ENCODE measurements at regions not wholly inside any gene's neighbourhood (a gene's known extent, or its start where the extent isn't known, plus 50 kb on each side); places are given as distances from the start of the nearest gene placed in this dataset.

DNA sequence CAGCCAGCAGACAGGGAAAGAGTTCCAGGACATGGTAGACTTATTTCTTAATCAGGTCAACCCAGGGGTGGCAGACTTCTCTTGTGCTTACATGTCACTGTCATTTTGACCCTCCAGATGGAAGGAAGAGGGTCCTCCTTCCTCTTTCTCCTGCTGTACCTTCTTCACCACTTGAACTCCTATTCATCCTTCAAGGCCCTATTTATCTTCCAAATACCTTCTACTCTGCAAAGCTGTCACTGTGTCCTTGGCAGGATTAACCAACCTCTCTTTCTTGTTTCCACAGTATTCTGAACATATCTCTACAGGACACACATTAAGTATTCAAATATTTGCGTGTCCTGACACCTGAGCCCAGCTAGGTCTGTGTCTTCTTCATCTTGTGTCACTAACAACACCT, 163.1 kb downstream of the DICER1 start:
- DNase-seq = no peak

DNA sequence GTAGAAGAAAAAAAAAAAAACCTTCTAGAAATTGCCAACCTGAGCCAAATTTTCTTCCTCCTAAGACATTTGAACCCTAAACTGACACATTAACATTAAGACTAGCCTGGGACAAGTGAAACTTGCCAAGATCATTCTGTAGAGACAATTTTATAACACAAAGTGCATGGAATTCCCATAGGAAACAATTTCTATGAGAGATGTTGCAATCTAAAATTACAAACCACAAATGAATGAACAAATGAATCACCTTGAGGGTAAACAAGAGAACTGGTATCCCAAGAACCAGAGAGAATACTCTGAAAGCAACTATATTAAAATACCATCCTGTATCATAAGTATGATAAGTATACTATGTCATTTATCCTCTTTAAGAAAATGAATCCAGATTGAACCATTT, 165.3 kb downstream of the DICER1 start:
- DNase-seq = no peak

- no peak for DNase-seq
Measured at GRCh38 chr14:94989946-94990345, 167.4 kb downstream of the DICER1 start.

DNA sequence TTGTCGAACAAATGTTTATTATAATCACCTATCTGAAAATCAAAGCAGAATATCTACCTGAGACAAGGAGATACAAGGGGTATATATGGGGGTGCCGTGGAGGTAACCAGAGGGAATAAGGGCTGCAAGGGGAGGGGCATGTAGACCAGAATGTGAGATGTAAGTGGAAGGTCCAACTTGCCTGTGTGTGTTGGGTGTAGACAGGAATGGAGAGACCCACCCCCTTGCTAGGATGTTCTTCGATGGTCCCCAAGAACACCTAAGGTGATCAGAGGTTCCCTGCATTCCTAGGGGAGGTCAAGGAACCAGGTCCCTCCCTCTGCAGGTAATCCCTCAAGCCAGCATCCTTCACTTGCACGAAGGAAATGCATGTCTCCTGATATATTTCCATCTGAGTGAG, 167.9 kb downstream of the DICER1 start:
- no peak for DNase-seq

DNA sequence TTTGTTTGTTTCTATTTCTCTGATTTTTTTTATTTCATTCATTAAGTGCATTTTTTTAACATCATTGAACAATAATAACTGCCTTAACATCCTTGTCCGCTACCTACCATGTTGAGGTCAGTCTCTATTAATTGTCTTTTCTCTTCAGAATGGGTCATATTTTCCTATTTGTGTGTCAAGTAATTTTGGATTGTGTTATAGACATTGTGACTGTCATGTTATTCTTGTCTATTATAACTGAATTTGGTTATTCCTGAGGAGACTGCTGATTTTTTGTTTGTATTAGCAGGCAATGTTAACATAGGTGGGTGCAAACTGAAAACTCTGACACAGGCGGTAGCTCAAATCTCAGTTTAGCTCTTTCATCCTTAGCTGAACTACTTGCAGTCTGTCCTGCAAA, 169.9 kb downstream of the DICER1 start:
- DNase-seq = no peak

GRCh38 chr14:94979891-94980290, 177.4 kb downstream of the DICER1 start:
- no peak for DNase-seq

GRCh38 chr14:94977016-94977415, 180.3 kb downstream of the DICER1 start:
- no peak for DNase-seq

DNA sequence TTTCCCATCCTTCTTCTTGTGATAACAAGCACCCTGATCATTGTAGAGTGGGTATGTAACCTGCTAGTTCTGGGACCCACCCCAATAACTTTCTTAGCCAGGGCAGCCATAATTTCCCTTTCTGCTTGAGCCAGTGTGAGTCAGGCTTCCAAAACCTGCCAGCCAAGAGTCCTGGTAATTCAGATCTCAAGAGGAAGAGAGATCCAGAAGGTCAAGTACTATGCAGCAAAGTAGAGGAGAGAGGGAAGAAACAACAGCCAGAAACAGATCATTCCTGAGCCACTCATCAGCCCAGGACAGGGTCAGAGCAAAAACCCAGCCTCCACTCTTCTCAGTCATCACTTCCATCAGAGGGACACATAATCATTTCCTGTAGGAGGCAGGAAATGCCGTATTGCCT, 182.0 kb downstream of the DICER1 start:
- DNase-seq = no peak

DNA sequence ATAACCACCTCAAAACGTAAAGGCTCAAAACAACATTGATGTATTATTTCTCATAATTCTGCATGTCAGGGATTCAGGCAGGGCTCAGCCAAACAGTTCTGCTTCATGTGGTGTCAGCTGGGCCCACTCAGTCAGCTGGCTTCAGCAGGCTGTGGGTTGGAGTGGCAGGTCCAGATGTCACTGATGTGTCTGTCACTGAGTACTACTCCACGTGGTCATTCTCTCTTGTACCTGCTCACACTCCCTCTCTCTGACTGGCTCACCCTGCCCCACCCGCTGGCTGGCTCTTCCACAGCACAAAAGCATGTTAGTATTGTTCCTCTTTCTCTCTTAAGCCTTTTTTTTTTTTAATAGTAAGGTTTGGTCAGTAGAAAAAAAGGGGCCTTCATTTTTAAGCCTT, 182.4 kb downstream of the DICER1 start:
- no peak for DNase-seq

GRCh38 chr14:94974422-94974821, 182.9 kb downstream of the DICER1 start:
- no peak for DNase-seq

- no peak for DNase-seq
Measured at GRCh38 chr14:94971750-94972149, 185.6 kb downstream of the DICER1 start.

GRCh38 chr14:94970941-94971730, 186.2 kb downstream of the DICER1 start:
- no peak for DNase-seq

DNA sequence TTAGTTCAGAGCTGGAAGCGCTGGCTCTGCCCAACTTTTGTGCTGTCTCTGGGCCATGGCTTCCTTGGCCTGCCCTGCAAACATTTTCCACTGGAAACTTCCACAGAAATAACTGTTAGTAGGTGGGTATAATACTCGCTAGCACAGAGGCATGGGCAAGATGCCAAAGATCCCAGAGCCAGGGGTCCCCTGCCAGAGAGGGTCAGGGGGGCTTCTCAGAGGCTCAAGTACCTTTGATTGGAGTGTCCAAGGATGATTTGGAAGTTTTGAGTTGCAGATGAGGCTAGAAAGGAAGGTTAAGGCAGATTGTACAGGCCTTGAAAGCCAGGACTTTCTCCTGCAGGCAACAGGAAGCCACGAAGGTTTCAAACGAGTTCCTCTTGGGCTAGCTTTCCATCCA, 187.6 kb downstream of the DICER1 start:
- DNase-seq = no peak

GRCh38 chr14:94966868-94967267, 190.5 kb downstream of the DICER1 start:
- DNase-seq = no peak

DNA sequence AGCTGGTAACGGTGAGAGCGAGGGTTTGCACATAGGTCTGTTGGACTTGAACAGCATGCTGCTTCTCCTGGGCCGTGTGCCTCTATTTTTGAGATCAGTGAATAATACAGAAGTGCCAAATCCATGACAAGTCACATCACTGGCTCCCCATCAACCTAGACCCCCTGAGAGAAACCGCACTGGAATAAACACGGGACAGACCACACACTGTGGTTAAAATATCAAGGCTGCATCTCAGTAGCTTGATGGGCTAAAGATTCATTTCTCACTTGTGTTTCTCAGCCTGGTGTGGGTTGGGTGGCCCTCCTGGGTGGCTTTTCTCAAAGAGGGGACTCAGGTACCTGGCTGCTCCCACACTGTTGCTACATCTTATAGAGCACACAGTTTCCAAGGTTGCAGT, 191.0 kb downstream of the DICER1 start:
- DNase-seq = no peak

GRCh38 chr14:94965551-94966313, 191.6 kb downstream of the DICER1 start:
- DNase-seq = no peak

DNA sequence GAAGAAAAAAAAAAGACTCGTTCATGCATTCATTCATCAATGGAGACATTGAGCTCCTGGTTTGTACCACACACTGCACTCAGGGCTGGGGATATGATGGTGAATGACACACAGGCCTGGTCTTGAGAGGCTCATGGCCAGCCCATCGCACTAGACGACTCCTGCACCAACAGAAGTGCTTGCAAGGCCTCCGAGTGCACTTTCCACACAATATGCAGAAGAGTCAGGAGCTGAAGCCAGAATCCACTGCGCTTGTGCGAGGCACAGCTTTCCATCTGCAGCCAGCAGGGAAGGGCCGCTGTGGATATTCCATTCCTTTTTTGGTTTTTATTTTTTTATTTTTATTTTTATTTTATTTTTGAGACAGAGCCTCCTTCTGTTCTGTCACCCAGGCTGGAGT, 192.4 kb downstream of the DICER1 start:
- DNase-seq = no peak

GRCh38 chr14:94964181-94964580, 193.1 kb downstream of the DICER1 start:
- no peak for DNase-seq

- DNase-seq = no peak
Measured at GRCh38 chr14:94963051-94963450, 193.1 kb upstream of the GSC start.

DNA sequence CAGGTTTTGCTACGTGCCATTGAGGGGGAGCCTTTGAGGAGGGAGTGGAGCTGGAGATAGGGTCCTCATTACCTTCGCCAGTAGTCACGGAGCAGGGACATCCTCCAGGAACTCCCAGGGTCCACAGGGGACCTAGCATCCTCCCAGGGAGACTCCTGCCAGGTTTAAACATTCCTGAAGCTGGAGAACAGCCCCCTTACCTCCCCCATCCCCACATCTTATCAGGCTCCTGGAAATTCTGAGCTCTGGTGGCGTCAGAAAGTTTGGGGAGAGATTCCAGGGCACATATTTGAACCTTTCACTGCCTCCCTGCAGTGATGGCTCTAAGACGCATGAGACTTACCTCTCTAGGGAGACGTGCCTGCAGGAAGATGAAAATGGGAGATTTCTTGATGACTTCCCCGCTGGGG, 192.3 kb upstream of the GSC start:
- no peak for DNase-seq

GRCh38 chr14:94961386-94962165, 191.7 kb upstream of the GSC start:
- no peak for DNase-seq

DNA sequence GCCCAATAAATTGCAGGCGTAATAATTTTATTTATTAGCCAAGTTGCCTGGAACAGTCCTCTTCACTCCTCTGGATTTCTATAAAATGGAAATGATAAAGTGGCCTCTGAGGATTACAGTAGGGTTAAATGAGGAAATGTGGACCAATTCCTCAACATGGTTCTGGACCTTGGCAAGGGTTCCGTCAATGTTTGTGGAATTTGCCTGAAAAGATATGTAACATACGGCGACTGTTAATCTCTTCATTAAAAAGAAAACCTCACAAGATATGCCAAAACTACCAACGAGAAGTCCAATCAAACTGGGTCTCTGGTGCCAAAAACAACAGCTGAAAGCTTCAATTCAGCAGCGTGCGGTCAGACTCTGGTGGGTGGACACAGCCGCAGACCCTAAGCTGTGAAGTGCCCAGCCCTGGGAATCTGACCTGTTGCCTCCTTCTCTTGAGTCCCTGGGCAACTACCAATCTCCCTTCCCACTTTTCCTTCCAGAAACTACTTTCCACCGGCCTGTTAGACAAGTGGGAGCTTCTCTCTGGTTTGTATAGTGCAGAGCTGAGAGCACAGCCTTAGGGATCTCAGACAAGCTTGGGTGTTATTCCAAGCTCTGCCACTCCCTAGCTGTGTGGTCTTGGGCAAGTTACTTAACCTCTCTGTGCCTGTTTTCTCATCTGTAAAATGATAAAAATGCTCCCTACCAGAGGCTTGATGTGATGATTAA, 190.5 kb upstream of the GSC start:
- no peak for DNase-seq

Measured in NCI-H2081 (cell line).